ENCODE measurements at regions not wholly inside any gene's neighbourhood (a gene's known extent, or its start where the extent isn't known, plus 50 kb on each side); places are given as distances from the start of the nearest gene placed in this dataset.

DNA sequence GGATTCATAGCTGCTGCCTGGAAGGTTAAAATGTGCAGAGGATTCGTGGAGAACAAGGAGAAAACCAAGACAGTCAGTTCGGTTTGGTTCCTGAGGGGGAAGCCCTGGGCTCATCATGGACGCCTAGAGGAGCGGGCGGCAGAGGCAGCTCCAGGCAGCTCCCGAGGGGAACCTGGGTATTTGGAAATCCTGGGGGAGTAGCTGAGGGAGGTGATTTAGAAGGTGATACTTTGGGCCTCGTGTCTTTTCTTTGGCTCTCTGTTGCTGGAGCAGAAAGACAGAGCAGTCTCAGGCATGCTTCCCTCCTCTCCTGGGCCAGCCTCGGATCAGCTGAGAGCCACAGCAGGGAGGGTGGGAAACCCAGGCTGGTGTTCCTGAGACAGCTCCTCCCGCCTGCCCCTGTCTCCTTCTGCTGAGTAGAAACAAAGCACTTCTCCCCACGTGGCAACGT lies 139.5 kb downstream of the DLL1 start:
- H2BK120ac ChIP-seq (ENCODE audit: low read depth, low read length): no peak overlapping the region

DNA sequence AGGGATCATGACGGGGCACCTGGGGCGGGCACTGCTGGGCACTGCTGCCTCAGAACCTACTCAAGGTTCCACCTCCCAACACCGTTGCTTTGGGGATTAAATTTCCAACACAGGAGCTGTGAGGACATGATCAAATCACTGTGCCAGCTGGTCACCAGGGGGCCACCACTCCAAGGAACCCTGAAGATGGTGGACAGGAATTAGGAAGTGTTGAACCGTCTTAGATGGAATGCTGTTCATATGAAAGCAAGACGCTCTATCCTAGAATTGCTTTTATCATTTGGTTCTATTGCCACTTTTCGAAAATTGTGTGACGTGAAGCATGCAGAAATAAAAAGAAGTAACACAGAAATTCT lies 140.3 kb downstream of the DLL1 start:
- Histone ChIP-seq H3K36me3 (ENCODE audit: control insufficient read depth in 1 of 2, insufficient read depth in 2 of 2, low read depth in 1 of 2, low read length in 2 of 2) (no peaks in the 10 kb centered on the region), H2AFZ (ENCODE audit: low read depth, low read length) (no peak overlapping the region), H2BK15ac (ENCODE audit: low read depth, poor library complexity, severe bottlenecking) (no peak overlapping the region), H3K27ac (ENCODE audit: low read length, poor library complexity, severe bottlenecking) (no peak overlapping the region), H3K4ac (ENCODE audit: low read depth in 1 of 2, low read length in 2 of 2) (no peak overlapping the region), H3K4me1 (ENCODE audit: control insufficient read depth, insufficient read depth, low read depth, low read length) (peaks cover 8% of the 10 kb centered on the region), H3K27me3 (ENCODE audit: control insufficient read depth in 1 of 2, insufficient read depth in 1 of 2, low read length in 2 of 2) (peaks cover 16 to 67% of the 10 kb centered on the region in 2 experiments), H2AK5ac (ENCODE audit: low read length, severe bottlenecking) (no peak overlapping the region), H3K14ac (ENCODE audit: low read length in 2 of 2) (no peak overlapping the region), H2BK120ac (ENCODE audit: low read depth, low read length) (no peak overlapping the region), H3K4me3 (ENCODE audit: insufficient read depth in 1 of 2, low read depth in 1 of 2, low read length in 2 of 2) (no peak overlapping the region), H3K4me2 (ENCODE audit: low read length, poor library complexity, severe bottlenecking) (no peak overlapping the region), H4K8ac (ENCODE audit: low read length) (no peak overlapping the region), H2BK12ac (ENCODE audit: low read length in 2 of 2) (no peak overlapping the region), H3K9me3 (ENCODE audit: control insufficient read depth, low read length) (no peaks in the 10 kb centered on the region), H2BK5ac (ENCODE audit: low read depth, low read length, poor library complexity, severe bottlenecking) (no peak overlapping the region), H4K91ac (ENCODE audit: low read length) (no peak overlapping the region), H3K9ac (ENCODE audit: low read length) (no peak overlapping the region), H3K79me1 (replicated peaks; ENCODE audit: low read length, poor library complexity, severe bottlenecking) (no peaks in the 10 kb centered on the region), H3K18ac (ENCODE audit: low read depth in 1 of 2, low read length in 2 of 2) (no peak overlapping the region), H3K23ac (ENCODE audit: low read length in 2 of 2) (no peak overlapping the region)
- 88% methylated on average over 6 of the region's 7 CpGs for WGBS
- DNase-seq: no peak

More for the DNA sequence above, 139.5 kb downstream of the DLL1 start:
- no peak overlapping the region for H3K4me2 ChIP-seq (ENCODE audit: low read length, poor library complexity, severe bottlenecking)
- no peak overlapping the region for H2BK15ac ChIP-seq (ENCODE audit: low read depth, poor library complexity, severe bottlenecking)
- peaks cover 8% of the 10 kb centered on the region for H3K4me1 ChIP-seq (ENCODE audit: control insufficient read depth, insufficient read depth, low read depth, low read length)
- no peak overlapping the region for H3K18ac ChIP-seq (ENCODE audit: low read depth in 1 of 2, low read length in 2 of 2)
- no peak overlapping the region for H2BK12ac ChIP-seq (ENCODE audit: low read length in 2 of 2)
- peaks cover 16 to 67% of the 10 kb centered on the region in 2 experiments for H3K27me3 ChIP-seq (ENCODE audit: control insufficient read depth in 1 of 2, insufficient read depth in 1 of 2, low read length in 2 of 2)
- no peak overlapping the region for H3K27ac ChIP-seq (ENCODE audit: low read length, poor library complexity, severe bottlenecking)
- no peak overlapping the region for H2AK5ac ChIP-seq (ENCODE audit: low read length, severe bottlenecking)
- no peak overlapping the region for H4K91ac ChIP-seq (ENCODE audit: low read length)
- H3K4me3 ChIP-seq (ENCODE audit: insufficient read depth in 1 of 2, low read depth in 1 of 2, low read length in 2 of 2): no peak overlapping the region
- DNase-seq: no peak
- H3K36me3 ChIP-seq (ENCODE audit: control insufficient read depth in 1 of 2, insufficient read depth in 2 of 2, low read depth in 1 of 2, low read length in 2 of 2): no peaks in the 10 kb centered on the region
- H4K8ac ChIP-seq (ENCODE audit: low read length): no peak overlapping the region
- no peak overlapping the region for H3K4ac ChIP-seq (ENCODE audit: low read depth in 1 of 2, low read length in 2 of 2)
- no peaks in the 10 kb centered on the region for H3K9me3 ChIP-seq (ENCODE audit: control insufficient read depth, low read length)
- H3K23ac ChIP-seq (ENCODE audit: low read length in 2 of 2): no peak overlapping the region
- H2AFZ ChIP-seq (ENCODE audit: low read depth, low read length): no peak overlapping the region
- H3K14ac ChIP-seq (ENCODE audit: low read length in 2 of 2): no peak overlapping the region
- 59% methylated on average over 8 of the region's 11 CpGs for WGBS
- H3K79me1 ChIP-seq (replicated peaks; ENCODE audit: low read length, poor library complexity, severe bottlenecking): no peaks in the 10 kb centered on the region
- H2BK5ac ChIP-seq (ENCODE audit: low read depth, low read length, poor library complexity, severe bottlenecking): no peak overlapping the region
- H3K9ac ChIP-seq (ENCODE audit: low read length): no peak overlapping the region

DNA sequence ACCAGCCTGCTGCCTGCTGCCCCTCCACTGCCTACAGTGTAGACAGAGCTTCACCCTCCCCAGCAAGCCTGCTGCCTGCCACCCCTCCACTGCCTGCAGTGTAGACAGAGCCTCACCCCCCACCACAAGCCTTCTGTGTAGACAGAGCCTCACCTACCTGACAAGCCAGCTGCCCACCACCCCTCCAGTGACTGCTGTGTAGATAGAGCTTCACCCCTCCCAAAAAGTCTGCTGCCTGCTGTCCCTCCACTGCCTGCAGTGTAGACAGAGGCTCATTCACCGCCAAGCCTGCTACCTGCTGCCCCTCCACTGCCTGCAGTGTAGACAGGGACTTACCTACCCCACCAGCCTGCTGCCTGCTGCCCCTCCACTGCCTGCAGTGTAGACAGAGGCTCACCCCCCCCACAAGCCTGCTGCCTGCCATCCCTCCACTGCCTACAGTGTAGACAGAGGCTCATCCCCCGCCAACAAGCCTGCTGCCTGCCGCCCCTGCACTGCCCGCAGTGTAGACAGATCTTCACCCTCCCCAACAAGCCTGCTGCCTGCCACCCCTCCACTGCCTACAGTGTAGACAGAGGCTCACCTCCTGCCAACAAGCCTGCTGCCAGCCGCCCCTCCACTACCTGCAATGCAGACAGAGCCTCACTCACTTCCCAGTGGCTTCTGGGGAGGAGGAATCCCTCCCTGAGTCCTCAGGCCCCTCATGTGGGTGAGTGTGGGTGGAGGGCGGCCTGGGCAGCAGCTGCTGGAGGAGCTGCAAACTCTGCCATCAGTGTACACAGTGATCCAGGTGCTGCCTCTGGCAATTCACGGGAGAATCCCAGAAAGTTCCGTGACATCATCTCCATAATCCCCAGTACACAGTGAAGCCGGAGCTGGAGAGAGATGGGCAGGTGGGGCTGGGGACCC lies 140.9 kb downstream of the DLL1 start:
- no peak overlapping the region for H2AK5ac ChIP-seq (ENCODE audit: low read length, severe bottlenecking)
- H2BK5ac ChIP-seq (ENCODE audit: low read depth, low read length, poor library complexity, severe bottlenecking): no peak overlapping the region
- DNase-seq: no peak
- H3K9me3 ChIP-seq (ENCODE audit: control insufficient read depth, low read length): no peaks in the 10 kb centered on the region
- H3K36me3 ChIP-seq (ENCODE audit: control insufficient read depth in 1 of 2, insufficient read depth in 2 of 2, low read depth in 1 of 2, low read length in 2 of 2): no peaks in the 10 kb centered on the region
- H4K91ac ChIP-seq (ENCODE audit: low read length): no peak overlapping the region
- H3K23ac ChIP-seq (ENCODE audit: low read length in 2 of 2): no peak overlapping the region
- H3K18ac ChIP-seq (ENCODE audit: low read depth in 1 of 2, low read length in 2 of 2): no peak overlapping the region
- 94% methylated on average over 8 of the region's 9 CpGs for WGBS
- no peak overlapping the region for H3K4ac ChIP-seq (ENCODE audit: low read depth in 1 of 2, low read length in 2 of 2)
- no peak overlapping the region for H2BK12ac ChIP-seq (ENCODE audit: low read length in 2 of 2)
- no peak overlapping the region for H3K14ac ChIP-seq (ENCODE audit: low read length in 2 of 2)
- no peak overlapping the region for H3K4me3 ChIP-seq (ENCODE audit: insufficient read depth in 1 of 2, low read depth in 1 of 2, low read length in 2 of 2)
- no peaks in the 10 kb centered on the region for H3K79me1 ChIP-seq (replicated peaks; ENCODE audit: low read length, poor library complexity, severe bottlenecking)
- H3K27ac ChIP-seq (ENCODE audit: low read length, poor library complexity, severe bottlenecking): no peak overlapping the region
- H3K4me2 ChIP-seq (ENCODE audit: low read length, poor library complexity, severe bottlenecking): no peak overlapping the region
- H2BK120ac ChIP-seq (ENCODE audit: low read depth, low read length): no peak overlapping the region
- H3K27me3 ChIP-seq (ENCODE audit: control insufficient read depth in 1 of 2, insufficient read depth in 1 of 2, low read length in 2 of 2): peaks cover 16 to 67% of the 10 kb centered on the region in 2 experiments
- H2BK15ac ChIP-seq (ENCODE audit: low read depth, poor library complexity, severe bottlenecking): no peak overlapping the region
- H3K9ac ChIP-seq (ENCODE audit: low read length): no peak overlapping the region
- H4K8ac ChIP-seq (ENCODE audit: low read length): no peak overlapping the region
- H2AFZ ChIP-seq (ENCODE audit: low read depth, low read length): no peak overlapping the region
- H3K4me1 ChIP-seq (ENCODE audit: control insufficient read depth, insufficient read depth, low read depth, low read length): peaks cover 8% of the 10 kb centered on the region

DNA sequence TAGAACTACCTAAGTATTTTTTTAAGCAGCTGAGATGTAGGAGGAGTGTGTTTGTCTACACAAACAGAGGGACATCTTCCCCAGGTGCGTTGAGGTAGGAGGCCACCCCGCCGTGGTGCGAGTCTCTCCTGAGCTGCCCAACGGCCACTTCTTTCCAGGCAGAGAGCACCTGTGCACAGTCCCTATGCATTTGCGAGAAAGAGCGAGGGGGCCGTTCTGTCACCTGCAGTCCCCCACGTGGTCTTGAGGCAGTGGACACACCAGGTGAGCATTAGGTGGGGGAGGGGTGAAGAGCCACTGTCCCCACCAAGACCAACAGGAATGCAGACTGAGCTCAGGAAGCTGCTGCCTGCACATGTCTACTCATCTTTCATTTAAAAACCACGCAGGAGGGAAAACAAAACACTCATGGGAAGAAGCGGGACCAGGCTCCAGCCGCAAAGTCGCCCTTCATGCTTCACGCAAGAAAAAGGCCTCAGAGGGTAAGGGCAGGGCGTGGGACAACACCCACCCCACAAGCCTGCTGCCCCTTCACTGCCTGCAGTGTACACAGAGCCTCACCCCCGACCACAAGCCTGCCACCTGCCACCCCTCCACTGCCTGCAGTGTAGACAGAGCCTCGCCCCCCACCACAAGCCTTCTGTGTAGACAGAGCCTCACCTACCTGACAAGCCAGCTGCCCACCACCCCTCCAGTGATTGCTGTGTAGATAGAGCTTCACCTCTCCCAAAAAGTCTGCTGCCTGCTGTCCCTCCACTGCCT lies 142.0 kb downstream of the DLL1 start:
- Histone ChIP-seq H4K8ac (ENCODE audit: low read length) (no peak overlapping the region), H3K4me2 (ENCODE audit: low read length, poor library complexity, severe bottlenecking) (no peak overlapping the region)
- WGBS: 75% methylated on average over 16 of the region's 17 CpGs

More for the DNA sequence above, 142.0 kb downstream of the DLL1 start:
- H2AK5ac ChIP-seq (ENCODE audit: low read length, severe bottlenecking): no peak overlapping the region
- no peaks in the 10 kb centered on the region for H3K79me1 ChIP-seq (replicated peaks; ENCODE audit: low read length, poor library complexity, severe bottlenecking)
- H3K4ac ChIP-seq (ENCODE audit: low read depth in 1 of 2, low read length in 2 of 2): no peak overlapping the region
- H3K4me3 ChIP-seq (ENCODE audit: insufficient read depth in 1 of 2, low read depth in 1 of 2, low read length in 2 of 2): no peak overlapping the region
- no peak overlapping the region for H2BK5ac ChIP-seq (ENCODE audit: low read depth, low read length, poor library complexity, severe bottlenecking)
- H3K18ac ChIP-seq (ENCODE audit: low read depth in 1 of 2, low read length in 2 of 2): no peak overlapping the region
- no peak overlapping the region for H3K23ac ChIP-seq (ENCODE audit: low read length in 2 of 2)
- H2AFZ ChIP-seq (ENCODE audit: low read depth, low read length): no peak overlapping the region
- no peak overlapping the region for H2BK120ac ChIP-seq (ENCODE audit: low read depth, low read length)
- no peak overlapping the region for H3K9ac ChIP-seq (ENCODE audit: low read length)
- no peaks in the 10 kb centered on the region for H3K36me3 ChIP-seq (ENCODE audit: control insufficient read depth in 1 of 2, insufficient read depth in 2 of 2, low read depth in 1 of 2, low read length in 2 of 2)
- H3K14ac ChIP-seq (ENCODE audit: low read length in 2 of 2): no peak overlapping the region
- H4K91ac ChIP-seq (ENCODE audit: low read length): no peak overlapping the region
- H3K27ac ChIP-seq (ENCODE audit: low read length, poor library complexity, severe bottlenecking): no peak overlapping the region
- H2BK15ac ChIP-seq (ENCODE audit: low read depth, poor library complexity, severe bottlenecking): no peak overlapping the region
- peaks cover 8% of the 10 kb centered on the region for H3K4me1 ChIP-seq (ENCODE audit: control insufficient read depth, insufficient read depth, low read depth, low read length)
- H2BK12ac ChIP-seq (ENCODE audit: low read length in 2 of 2): no peak overlapping the region
- DNase-seq: no peak
- H3K9me3 ChIP-seq (ENCODE audit: control insufficient read depth, low read length): no peaks in the 10 kb centered on the region
- H3K27me3 ChIP-seq (ENCODE audit: control insufficient read depth in 1 of 2, insufficient read depth in 1 of 2, low read length in 2 of 2): peaks cover 16 to 67% of the 10 kb centered on the region in 2 experiments

All from mesenchymal stem cell (in vitro differentiated cells and primary cell).